Lung (tissue), 11 donors: ENCODE measurements at regions not wholly inside any gene's neighbourhood (a gene's known extent, or its start where the extent isn't known, plus 50 kb on each side); places are given as distances from the start of the nearest gene placed in this dataset.
A peak's percentile ranks its signal among the peaks of the same experiment; 100 is the strongest.

Experiments used
- ATAC-seq: fragments of 200-7000 bp; cut with Tn5 transposase; one replicate; pipeline ENCODE4 v1.9.1; 2020; ENCODE audit warnings: moderate number of reproducible peaks; ENCODE audit not compliant: insufficient read depth, low FRiP score
- DNase-seq, 3 donors: peaks; one replicate each; pipeline ENCODE4 v3.0.0-alpha.2; 2013 to 2017
- H3K27ac ChIP-seq, 2 donors: one replicate each; pipeline ENCODE4 v1.5.1; 2013; ENCODE audit warnings: mild to moderate bottlenecking in 2 of 2, moderate library complexity in 2 of 2, control low read depth in 1 of 2, inconsistent platforms in 1 of 2, low read depth in 1 of 2, low read length in 1 of 2
- H3K27me3 ChIP-seq, 3 donors: one replicate each; pipeline ENCODE4 v1.5.1; 2013; ENCODE audit warnings: low read length in 2 of 3; ENCODE audit not compliant: control insufficient read depth in 3 of 3, insufficient read depth in 3 of 3
- H3K36me3 ChIP-seq, 4 donors: one replicate each; pipeline ENCODE4 v1.5.1; 2013; ENCODE audit warnings: low read length in 4 of 4, mild to moderate bottlenecking in 1 of 4, moderate library complexity in 1 of 4; ENCODE audit not compliant: control insufficient read depth in 4 of 4, insufficient read depth in 4 of 4
- H3K4me1 ChIP-seq, 5 donors: one replicate each; pipeline ENCODE4 v1.5.1; 2013; ENCODE audit warnings: low read length in 5 of 5, mild to moderate bottlenecking in 2 of 5, moderate library complexity in 1 of 5; ENCODE audit not compliant: control insufficient read depth in 5 of 5, insufficient read depth in 5 of 5
- H3K4me3 ChIP-seq: one replicate; pipeline ENCODE4 v1.5.1; 2013; ENCODE audit warnings: mild to moderate bottlenecking, control low read depth, moderate library complexity
- H3K9ac ChIP-seq, 2 donors: one replicate each; pipeline ENCODE4 v1.5.1; 2013; ENCODE audit warnings: low read length in 2 of 2, control low read depth in 1 of 2; ENCODE audit not compliant: insufficient read depth in 1 of 2
- H3K9me3 ChIP-seq, 4 donors: one replicate each; pipeline ENCODE4 v1.5.1; 2013; ENCODE audit warnings: low read length in 3 of 4, mild to moderate bottlenecking in 1 of 4, moderate library complexity in 1 of 4; ENCODE audit not compliant: control insufficient read depth in 4 of 4, insufficient read depth in 3 of 4
- WGBS, 2 donors: extraction: QIAGEN DNeasy Blood & Tissue Kit; methylation state at CpG; one replicate each; pipeline ENCODE4 v1.1.7; 2013; 5-methylcytosine and 5-hydroxymethylcytosine counted together
- TF ChIP-seq, protein P1 (sequence below): IDR thresholded peaks from 2 replicates; pipeline ENCODE4 v1.5.1; 2012; ENCODE audit warnings: mild to moderate bottlenecking; ENCODE audit errors: control extremely low read depth, extremely low read depth
- donor health status: control.
- donor health status: control.
- donor health status: Bipolar disorder and iron deficiency.
- donor health status: healthy.
- donor health status: DM: yes; HTN: yes; CAD: no.

- Histone ChIP-seq H3K27ac (peak overlapping the region in 1 of 2 donors; percentile 67), H3K4me1 (peaks cover 0 to 10% (median 5%) of the 10 kb centered on the region in 5 donors), H3K4me3 (no peak overlapping the region), H3K9ac (no peak overlapping the region), H3K27me3 (no peaks in the 10 kb centered on the region), H3K36me3 (no peaks in the 10 kb centered on the region), H3K9me3 (no peaks in the 10 kb centered on the region)
- TF ChIP-seq, protein P1, sequence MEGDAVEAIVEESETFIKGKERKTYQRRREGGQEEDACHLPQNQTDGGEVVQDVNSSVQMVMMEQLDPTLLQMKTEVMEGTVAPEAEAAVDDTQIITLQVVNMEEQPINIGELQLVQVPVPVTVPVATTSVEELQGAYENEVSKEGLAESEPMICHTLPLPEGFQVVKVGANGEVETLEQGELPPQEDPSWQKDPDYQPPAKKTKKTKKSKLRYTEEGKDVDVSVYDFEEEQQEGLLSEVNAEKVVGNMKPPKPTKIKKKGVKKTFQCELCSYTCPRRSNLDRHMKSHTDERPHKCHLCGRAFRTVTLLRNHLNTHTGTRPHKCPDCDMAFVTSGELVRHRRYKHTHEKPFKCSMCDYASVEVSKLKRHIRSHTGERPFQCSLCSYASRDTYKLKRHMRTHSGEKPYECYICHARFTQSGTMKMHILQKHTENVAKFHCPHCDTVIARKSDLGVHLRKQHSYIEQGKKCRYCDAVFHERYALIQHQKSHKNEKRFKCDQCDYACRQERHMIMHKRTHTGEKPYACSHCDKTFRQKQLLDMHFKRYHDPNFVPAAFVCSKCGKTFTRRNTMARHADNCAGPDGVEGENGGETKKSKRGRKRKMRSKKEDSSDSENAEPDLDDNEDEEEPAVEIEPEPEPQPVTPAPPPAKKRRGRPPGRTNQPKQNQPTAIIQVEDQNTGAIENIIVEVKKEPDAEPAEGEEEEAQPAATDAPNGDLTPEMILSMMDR = no peak
- DNase-seq (peak in 1 of 3 donors; percentile 29), ATAC-seq (peak; percentile 38)
- 23 to 36% methylated on average over 5 of the region's 5 CpGs for WGBS, 2 donors
Observed at GRCh38 chr2:38178556-38179419, 102.8 kb upstream of the CYP1B1 start.

- WGBS, 2 donors = 34 to 40% methylated on average over 3 of the region's 3 CpGs
- H3K4me1 ChIP-seq = peaks cover 0 to 10% (median 5%) of the 10 kb centered on the region in 5 donors
- peak in 2 of 3 donors; percentile 28 to 62 for DNase-seq
Observed at GRCh38 chr2:38178119-38178518, 102.2 kb upstream of the CYP1B1 start.

GRCh38 chr2:38176619-38177021, 100.7 kb upstream of the CYP1B1 start:
- Histone ChIP-seq H3K4me3 (no peak overlapping the region), H3K4me1 (peaks cover 0 to 9% (median 5%) of the 10 kb centered on the region in 5 donors), H3K27me3 (no peaks in the 10 kb centered on the region), H3K27ac (peak overlapping the region in 1 of 2 donors; percentile 89), H3K9me3 (no peaks in the 10 kb centered on the region), H3K9ac (no peak overlapping the region), H3K36me3 (no peaks in the 10 kb centered on the region)
- TF ChIP-seq, protein P1 = no peak
- 75 to 79% methylated on average over 2 of the region's 2 CpGs for WGBS, 2 donors
- ATAC-seq = peak; percentile 6
- DNase-seq = peak in 2 of 3 donors; percentile 22 to 48

More at GRCh38 chr2:38178119-38178518, 102.2 kb upstream of the CYP1B1 start:
- Histone ChIP-seq H3K9ac (no peak overlapping the region), H3K36me3 (no peaks in the 10 kb centered on the region), H3K27ac (peak overlapping the region in 1 of 2 donors; percentile 24), H3K27me3 (no peaks in the 10 kb centered on the region), H3K9me3 (no peaks in the 10 kb centered on the region), H3K4me3 (no peak overlapping the region)
- TF ChIP-seq, protein P1 = no peak
- ATAC-seq = peak; percentile 30
